CMK (cell line): ENCODE measurements at regions not wholly inside any gene's neighbourhood (a gene's known extent, or its start where the extent isn't known, plus 50 kb on each side); places are given as distances from the start of the nearest gene placed in this dataset.

ENCODE experiments used
- DNase-seq: peaks from one replicate; pipeline ENCODE4 v3.0.0-alpha.2; 2010; ENCODE audit warnings: low read depth

- DNase-seq, result no peak
These were observed 130.8 kb upstream of the TNFAIP3 start for GRCh38 chr6:137736048-137736818.

- DNase-seq, result no peak
These were observed 130.1 kb upstream of the TNFAIP3 start for GRCh38 chr6:137736911-137737310.

DNA sequence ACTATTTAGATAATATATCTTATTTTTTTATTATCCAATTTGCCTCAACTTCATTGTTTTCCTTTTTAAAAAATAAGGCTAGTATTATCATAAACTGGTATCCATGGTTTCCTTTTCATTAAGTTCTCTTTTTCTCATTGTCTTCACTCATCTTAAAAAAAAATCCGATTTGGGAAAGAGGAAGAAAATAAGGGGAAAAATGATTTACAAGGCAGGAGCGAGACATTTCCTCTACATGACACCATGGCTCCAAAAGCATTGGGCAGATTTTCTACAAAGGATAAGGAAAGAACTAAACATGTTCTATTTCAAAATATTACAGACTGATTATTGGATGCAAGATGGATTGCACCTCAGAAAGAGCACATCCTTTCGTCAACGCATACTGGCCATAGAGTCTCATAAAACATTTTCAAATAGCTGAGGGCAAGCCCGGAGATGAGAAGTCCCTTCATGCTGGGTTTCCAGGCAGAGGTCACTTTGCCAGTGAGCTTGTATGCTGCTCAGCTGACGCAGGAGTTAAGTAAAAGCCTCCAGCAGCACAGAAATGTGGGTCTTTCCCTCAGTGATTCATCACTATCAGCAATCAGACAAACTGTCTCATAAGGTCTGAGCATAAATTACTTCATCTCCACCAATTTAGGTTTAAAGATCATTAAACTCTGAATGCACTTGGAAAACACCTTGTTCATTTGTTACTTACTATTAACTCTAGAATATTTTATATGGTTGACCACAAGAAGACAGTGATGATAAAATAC lies 129.0 kb upstream of the TNFAIP3 start:
- no peak for DNase-seq

GRCh38 chr6:137738931-137739504 lies 128.0 kb upstream of the TNFAIP3 start:
- DNase-seq, result no peak

- DNase-seq, result no peak
These were observed 127.5 kb upstream of the TNFAIP3 start for GRCh38 chr6:137739544-137739943.

DNA sequence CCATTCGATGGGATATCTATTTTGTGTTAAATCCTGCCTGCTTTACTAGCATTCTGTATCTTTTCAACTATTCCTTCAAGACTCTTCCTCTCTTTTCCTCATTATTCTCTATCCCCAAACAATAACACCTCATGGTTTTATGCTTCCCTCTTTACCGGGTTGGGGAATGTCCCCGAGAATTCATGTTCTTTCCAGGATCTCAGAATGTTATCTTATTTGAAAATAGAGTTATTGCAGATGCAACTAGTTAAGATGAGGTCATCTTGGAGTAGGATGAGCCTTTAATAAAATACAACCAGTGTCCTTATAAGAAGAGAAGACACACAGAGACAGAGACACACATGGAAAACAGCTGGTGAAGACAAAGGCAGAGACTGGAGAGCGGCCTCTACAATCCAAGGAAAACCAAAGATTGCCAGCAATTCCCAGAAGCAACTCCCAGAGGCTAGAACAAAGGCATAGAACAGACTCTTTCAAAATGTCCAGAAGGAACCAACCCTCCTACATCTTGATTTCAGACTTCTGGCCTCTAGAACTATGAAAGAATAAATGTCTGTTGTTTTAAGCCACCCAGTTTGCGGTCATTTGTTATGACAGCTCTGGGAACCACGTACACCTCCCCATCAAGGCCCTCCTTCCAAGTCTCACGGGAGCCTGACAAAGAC lies 126.8 kb upstream of the TNFAIP3 start:
- no peak for DNase-seq

DNA sequence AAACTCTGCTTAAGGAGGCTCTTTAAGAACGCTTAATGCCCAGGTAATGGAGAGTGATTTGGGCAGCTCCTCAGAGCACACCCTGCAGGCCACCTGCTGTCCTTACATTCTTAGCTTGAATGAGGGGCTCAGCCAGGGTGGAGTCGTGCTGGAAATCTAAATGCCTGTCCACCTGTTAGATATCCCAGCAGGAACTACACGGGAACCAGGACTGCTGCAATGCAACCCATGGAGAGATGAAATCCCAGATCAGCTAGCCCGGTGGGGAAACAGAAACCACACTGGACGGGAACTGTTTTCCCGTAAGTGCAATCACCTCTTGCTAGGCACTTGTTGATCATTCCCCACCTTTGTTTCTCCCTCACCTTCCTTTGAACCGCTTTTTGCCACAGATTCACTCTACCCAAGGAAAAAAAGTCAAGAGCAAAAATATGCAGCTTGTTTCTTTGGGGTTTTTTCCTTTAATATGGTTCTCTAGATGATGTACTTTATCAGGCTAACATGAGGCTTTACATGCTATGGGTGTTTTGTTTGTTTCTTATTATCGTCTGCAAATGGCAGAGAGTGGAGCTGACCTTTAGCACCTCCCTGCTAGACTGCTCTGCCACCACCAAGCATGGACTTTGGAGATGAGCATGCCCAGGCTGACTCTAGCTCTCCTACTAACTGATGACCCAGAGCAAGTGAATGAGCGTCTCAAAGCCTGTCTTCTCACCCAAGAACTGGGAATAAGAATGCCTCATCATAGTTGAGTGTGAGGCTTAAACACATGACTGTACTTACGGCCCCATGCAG lies 125.9 kb upstream of the TNFAIP3 start:
- DNase-seq, result no peak

DNA sequence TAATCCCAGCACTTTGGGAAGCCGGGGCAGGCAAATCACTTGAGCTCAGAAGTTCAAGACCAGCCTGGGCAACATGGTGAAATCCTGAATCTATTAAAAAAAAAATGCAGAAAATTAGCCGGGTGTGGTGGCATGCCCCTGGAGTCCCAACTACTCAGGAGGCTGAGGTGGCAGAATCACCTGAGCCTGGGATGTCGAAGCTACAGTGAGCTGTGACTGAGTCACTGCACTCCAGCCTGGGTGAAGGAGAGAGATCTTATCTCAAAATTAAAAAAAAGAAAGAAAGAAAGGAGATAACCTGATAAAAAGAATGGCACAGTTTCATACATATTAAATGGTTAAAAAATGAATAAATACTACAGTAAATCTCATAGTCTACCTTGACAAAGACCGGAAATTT lies 123.6 kb upstream of the TNFAIP3 start:
- no peak for DNase-seq

DNA sequence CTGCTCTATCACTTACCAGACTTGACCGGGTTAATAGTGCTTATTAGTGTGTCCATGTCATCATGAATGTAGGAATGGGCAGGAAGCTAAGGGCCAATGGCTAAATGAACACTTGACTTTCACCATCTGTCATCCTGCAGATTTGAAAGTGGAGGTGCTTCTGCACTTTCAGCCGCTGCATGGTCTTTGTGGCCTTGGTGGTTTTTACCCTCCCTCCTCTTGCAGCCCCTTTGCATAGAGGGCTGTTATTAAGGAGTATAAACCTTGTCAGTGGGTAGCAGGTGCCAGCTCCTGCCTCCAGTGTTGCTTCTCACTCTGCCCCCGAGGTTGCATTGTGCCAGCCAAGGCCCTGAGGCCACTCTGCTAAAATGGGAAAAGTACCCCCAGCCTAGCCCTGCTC lies 122.2 kb upstream of the TNFAIP3 start:
- no peak for DNase-seq

DNA sequence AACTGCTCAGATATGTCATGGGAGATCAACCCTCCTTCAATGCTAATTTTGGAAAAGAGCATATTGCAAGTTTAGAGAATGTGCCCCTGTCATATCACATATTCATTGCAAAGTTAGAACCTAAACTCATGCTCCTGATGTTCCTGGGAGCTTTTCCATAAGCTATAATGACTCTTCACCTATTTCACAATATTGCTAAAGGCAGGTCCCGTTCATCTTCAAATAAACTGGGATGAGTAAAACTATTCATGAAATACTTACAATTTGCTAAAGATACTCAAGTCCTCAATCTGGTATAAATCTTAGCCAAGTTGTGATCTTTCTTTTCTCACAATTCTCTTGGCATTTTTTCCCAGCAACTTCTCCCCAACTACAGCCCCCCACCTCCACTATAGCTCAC lies 121.7 kb upstream of the TNFAIP3 start:
- no peak for DNase-seq

DNA sequence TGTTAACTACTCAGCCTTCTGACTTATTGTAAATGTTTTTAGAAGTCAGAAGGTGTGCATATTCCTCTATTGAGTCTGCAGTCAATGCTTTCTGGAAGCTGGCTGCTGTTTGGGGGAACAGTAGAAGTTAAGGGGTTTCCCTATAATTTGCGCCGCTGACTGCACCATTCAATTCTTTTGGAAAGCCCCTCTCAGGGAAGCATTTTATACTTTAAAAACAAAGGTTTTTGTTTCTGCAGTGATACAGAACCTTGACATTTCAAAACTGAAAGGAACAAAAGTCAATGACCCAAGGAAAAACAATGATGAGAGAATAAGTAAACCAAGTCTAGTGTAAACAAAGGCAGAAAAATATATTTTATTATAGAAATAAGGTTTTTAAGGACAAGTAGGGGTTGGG lies 120.8 kb upstream of the TNFAIP3 start:
- no peak for DNase-seq

GRCh38 chr6:137749696-137750211 lies 117.3 kb upstream of the TNFAIP3 start:
- DNase-seq, result no peak

- no peak for DNase-seq
These were observed 116.8 kb upstream of the TNFAIP3 start for GRCh38 chr6:137750297-137750696.

DNA sequence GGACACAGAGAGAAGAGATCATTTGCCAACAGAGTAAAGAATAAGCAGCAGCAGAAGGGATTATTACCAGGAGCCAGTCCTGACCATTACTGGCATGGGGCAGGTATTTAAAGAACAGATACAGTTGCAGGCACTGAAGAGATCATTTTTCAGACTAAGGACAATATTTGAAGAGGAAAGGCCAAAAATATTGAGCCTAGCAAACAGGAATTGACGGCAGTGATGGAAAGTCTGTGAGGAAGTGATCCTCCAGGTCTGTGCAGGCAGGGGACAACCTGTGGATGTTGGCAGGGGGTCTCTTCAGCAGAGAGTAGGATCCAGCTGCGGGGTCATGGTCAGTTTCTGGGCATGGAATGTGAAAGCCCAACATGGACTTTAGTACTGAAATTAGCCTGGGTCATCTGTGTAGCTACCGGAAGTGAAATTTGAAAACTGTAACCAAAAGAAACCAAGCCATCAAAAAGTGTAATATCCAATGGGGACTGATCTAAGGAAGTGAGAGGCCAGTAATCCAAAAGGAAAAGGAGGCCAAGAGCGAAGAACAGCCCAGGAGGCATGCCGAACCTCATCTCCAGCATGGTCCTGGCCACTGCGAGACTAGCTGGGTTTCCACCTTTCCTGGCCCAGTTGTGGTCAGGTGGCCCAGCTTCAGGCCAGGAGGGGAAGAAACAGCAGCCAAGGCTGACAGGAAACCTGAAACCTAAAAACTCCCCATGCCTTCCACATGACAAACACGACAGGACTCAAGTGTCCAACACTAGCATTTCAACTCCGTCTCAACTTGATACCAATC lies 115.1 kb upstream of the TNFAIP3 start:
- DNase-seq, result no peak

DNA sequence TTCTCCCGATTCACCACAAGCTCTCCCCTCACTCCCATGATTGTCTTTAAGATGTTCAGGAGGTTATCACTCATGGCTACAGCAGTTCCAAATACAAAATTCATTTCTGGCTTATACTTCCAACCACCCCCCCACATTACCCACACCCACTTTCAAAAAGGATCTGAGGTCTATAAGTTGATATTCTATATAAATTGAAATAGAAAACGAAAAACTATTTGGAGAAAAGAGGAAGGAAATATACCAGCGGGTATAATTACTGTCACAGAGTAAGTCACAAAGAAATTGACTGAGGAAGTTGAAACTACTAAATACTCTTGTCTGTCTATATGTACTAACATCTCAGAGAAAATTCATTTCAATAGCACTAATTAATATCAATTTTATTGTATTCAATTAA lies 112.7 kb upstream of the TNFAIP3 start:
- no peak for DNase-seq

GRCh38 chr6:137754866-137755265 lies 112.2 kb upstream of the TNFAIP3 start:
- DNase-seq, result no peak

GRCh38 chr6:137755284-137755683 lies 111.8 kb upstream of the TNFAIP3 start:
- no peak for DNase-seq

DNA sequence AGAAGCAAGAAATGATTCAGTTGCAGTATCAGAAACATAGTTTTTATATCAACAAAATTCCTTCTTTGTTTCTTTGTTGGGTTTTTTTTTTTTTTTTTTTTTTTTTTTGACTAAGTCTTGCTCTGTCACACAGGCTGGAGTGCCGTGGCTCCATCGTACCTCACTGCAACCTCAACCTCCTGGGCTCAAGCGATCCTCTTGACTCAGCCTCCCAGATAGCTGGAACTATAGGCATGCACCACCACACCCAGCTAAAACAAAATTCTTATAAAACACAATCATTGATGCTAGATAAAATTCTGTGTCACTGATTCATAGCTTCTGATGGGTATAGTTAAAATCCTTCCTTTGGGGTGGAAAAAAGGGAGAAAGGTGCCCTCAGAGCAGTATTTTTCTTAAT lies 110.3 kb upstream of the TNFAIP3 start:
- DNase-seq, result no peak

GRCh38 chr6:137758661-137759060 lies 108.4 kb upstream of the TNFAIP3 start:
- no peak for DNase-seq

DNA sequence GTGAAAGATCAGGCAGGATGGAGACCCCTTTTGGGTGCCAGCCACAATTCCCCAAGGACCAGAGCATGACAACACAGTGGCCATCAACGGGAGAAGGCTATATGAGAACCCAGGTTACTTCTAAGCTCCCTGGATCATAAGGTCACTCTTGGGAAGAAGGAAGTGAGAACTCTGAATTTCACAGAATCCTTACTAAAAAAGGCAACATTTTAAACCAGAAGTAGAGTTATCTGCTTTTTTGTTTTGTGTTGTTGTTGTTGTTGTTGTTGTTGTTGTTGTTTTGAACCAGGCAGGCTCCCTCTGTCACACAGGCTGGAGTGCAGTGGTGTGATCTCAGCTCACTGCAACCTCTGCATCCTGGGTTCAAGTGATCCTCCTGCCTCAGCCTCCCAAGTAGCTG lies 107.4 kb upstream of the TNFAIP3 start:
- no peak for DNase-seq

GRCh38 chr6:137761072-137761471 lies 106.0 kb upstream of the TNFAIP3 start:
- no peak for DNase-seq
